Right lobe of liver (tissue), 4 donors: ENCODE measurements at regions not wholly inside any gene's neighbourhood (a gene's known extent, or its start where the extent isn't known, plus 50 kb on each side); places are given as distances from the start of the nearest gene placed in this dataset.

Experiments used
- POLR2A ChIP-seq: fragments of 450-650 bp; IDR thresholded peaks from one replicate; pipeline ENCODE4 v1.6.1; 2017; ENCODE audit warnings: antibody characterized with exemption, mild to moderate bottlenecking
- TF ChIP-seq, protein P1 (sequence below), 4 donors: fragments of 200-600 bp in 3 of 4; fragments of 450-650 bp in 1 of 4; IDR thresholded peaks; one replicate each; pipeline versions ENCODE4 v1.5.1 to v1.8.0; 2016 to 2022; ENCODE audit warnings: antibody characterized with exemption in 4 of 4, mild to moderate bottlenecking in 2 of 4
- donor health status: DM: no; HTN: no; CAD: no.
- donor health status: DM: no; HTN: no; CAD: no.
- donor health status: DM: no; HTN: yes; CAD: no.

GRCh38 chr12:97300431-97300830 lies 162.2 kb upstream of the RMST start:
- TF ChIP-seq, protein P1, sequence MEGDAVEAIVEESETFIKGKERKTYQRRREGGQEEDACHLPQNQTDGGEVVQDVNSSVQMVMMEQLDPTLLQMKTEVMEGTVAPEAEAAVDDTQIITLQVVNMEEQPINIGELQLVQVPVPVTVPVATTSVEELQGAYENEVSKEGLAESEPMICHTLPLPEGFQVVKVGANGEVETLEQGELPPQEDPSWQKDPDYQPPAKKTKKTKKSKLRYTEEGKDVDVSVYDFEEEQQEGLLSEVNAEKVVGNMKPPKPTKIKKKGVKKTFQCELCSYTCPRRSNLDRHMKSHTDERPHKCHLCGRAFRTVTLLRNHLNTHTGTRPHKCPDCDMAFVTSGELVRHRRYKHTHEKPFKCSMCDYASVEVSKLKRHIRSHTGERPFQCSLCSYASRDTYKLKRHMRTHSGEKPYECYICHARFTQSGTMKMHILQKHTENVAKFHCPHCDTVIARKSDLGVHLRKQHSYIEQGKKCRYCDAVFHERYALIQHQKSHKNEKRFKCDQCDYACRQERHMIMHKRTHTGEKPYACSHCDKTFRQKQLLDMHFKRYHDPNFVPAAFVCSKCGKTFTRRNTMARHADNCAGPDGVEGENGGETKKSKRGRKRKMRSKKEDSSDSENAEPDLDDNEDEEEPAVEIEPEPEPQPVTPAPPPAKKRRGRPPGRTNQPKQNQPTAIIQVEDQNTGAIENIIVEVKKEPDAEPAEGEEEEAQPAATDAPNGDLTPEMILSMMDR (IDR thresholded peaks at IDR 0.05) = no peak
- TF ChIP-seq POLR2A = no peak
